Activated naive CD8-positive, alpha-beta T cell treated with anti-CD3 and anti-CD28 coated beads, Interleukin-2, amount 50 U/mL, for 24 hours (primary cell): ENCODE measurements at regions not wholly inside any gene's neighbourhood (a gene's known extent, or its start where the extent isn't known, plus 50 kb on each side); places are given as distances from the start of the nearest gene placed in this dataset.

Source experiments
- ATAC-seq: fragments of 150-1000 bp; cut with Tn5 transposase; one replicate; pipeline ENCODE4 v1.10.0; 2021
- DNase-seq: peaks from one replicate; pipeline ENCODE4 v3.0.0; 2021
- H3K27ac Mint-ChIP-seq: one replicate; pipeline ENCODE4 v1.8.0; 2021; ENCODE audit warnings: mild to moderate bottlenecking, mixed read lengths
- H3K27me3 Mint-ChIP-seq: one replicate; pipeline ENCODE4 v1.8.0; 2021; ENCODE audit warnings: mixed read lengths
- H3K36me3 Mint-ChIP-seq: one replicate; pipeline ENCODE4 v1.8.0; 2021; ENCODE audit warnings: low read depth, mixed read lengths
- H3K4me1 Mint-ChIP-seq: one replicate; pipeline ENCODE4 v1.8.0; 2021; ENCODE audit warnings: mixed read lengths
- H3K4me3 Mint-ChIP-seq: one replicate; pipeline ENCODE4 v1.8.0; 2021; ENCODE audit warnings: mild to moderate bottlenecking, moderate library complexity, mixed read lengths
- H3K9me3 Mint-ChIP-seq: one replicate; pipeline ENCODE4 v1.8.0; 2021; ENCODE audit warnings: mixed read lengths

GRCh38 chr9:129505270-129505902 is 115.5 kb downstream of the C9orf50 start:
- no peak overlapping the region for H3K27ac Mint-ChIP-seq
- peaks cover 13% of the 10 kb centered on the region for H3K4me1 Mint-ChIP-seq
- no peak for ATAC-seq
- peaks cover 8% of the 10 kb centered on the region for H3K36me3 Mint-ChIP-seq
- H3K27me3 Mint-ChIP-seq = no peaks in the 10 kb centered on the region
- H3K9me3 Mint-ChIP-seq = no peaks in the 10 kb centered on the region
- no peak for DNase-seq
- no peak overlapping the region for H3K4me3 Mint-ChIP-seq

- peaks cover 13% of the 10 kb centered on the region for H3K4me1 Mint-ChIP-seq
- no peaks in the 10 kb centered on the region for H3K9me3 Mint-ChIP-seq
- no peak for DNase-seq
- H3K4me3 Mint-ChIP-seq = no peak overlapping the region
- no peak overlapping the region for H3K27ac Mint-ChIP-seq
- ATAC-seq = no peak
- H3K27me3 Mint-ChIP-seq = no peaks in the 10 kb centered on the region
- peaks cover 8% of the 10 kb centered on the region for H3K36me3 Mint-ChIP-seq
These were observed 116.5 kb downstream of the C9orf50 start for GRCh38 chr9:129504404-129504803.

GRCh38 chr9:129501771-129502319 is 119.1 kb downstream of the C9orf50 start:
- Mint-ChIP-seq H3K4me3 (no peak overlapping the region), H3K27me3 (no peaks in the 10 kb centered on the region), H3K4me1 (peaks cover 20% of the 10 kb centered on the region), H3K36me3 (peaks cover 10% of the 10 kb centered on the region), H3K9me3 (no peaks in the 10 kb centered on the region), H3K27ac (no peak overlapping the region)
- ATAC-seq = no peak
- no peak for DNase-seq

GRCh38 chr9:129500863-129501770 is 119.8 kb downstream of the C9orf50 start:
- no peak for DNase-seq
- peaks cover 10% of the 10 kb centered on the region for H3K36me3 Mint-ChIP-seq
- no peak overlapping the region for H3K4me3 Mint-ChIP-seq
- H3K27ac Mint-ChIP-seq = no peak overlapping the region
- no peaks in the 10 kb centered on the region for H3K27me3 Mint-ChIP-seq
- H3K4me1 Mint-ChIP-seq = peaks cover 26% of the 10 kb centered on the region
- no peak for ATAC-seq
- H3K9me3 Mint-ChIP-seq = no peaks in the 10 kb centered on the region

- H3K4me3 Mint-ChIP-seq = no peak overlapping the region
- H3K27ac Mint-ChIP-seq = no peak overlapping the region
- no peaks in the 10 kb centered on the region for H3K9me3 Mint-ChIP-seq
- no peak for DNase-seq
- peaks cover 34% of the 10 kb centered on the region for H3K4me1 Mint-ChIP-seq
- no peak for ATAC-seq
- peaks cover 10% of the 10 kb centered on the region for H3K36me3 Mint-ChIP-seq
- H3K27me3 Mint-ChIP-seq = no peaks in the 10 kb centered on the region
These were observed 120.6 kb downstream of the C9orf50 start for GRCh38 chr9:129500161-129500862.

- peaks cover 4% of the 10 kb centered on the region for H3K36me3 Mint-ChIP-seq
- H3K4me1 Mint-ChIP-seq = peaks cover 32% of the 10 kb centered on the region
These were observed 122.2 kb downstream of the C9orf50 start for GRCh38 chr9:129498451-129499384.

GRCh38 chr9:129497813-129498450 is 123.0 kb downstream of the C9orf50 start:
- H3K36me3 Mint-ChIP-seq = peaks cover 9% of the 10 kb centered on the region
- no peak overlapping the region for H3K27ac Mint-ChIP-seq
- H3K27me3 Mint-ChIP-seq = no peaks in the 10 kb centered on the region
- no peak for ATAC-seq
- H3K4me3 Mint-ChIP-seq = no peak overlapping the region
- H3K9me3 Mint-ChIP-seq = no peaks in the 10 kb centered on the region
- peaks cover 30% of the 10 kb centered on the region for H3K4me1 Mint-ChIP-seq
- no peak for DNase-seq

More at GRCh38 chr9:129498451-129499384, 122.2 kb downstream of the C9orf50 start:
- no peak for DNase-seq
- H3K27ac Mint-ChIP-seq = no peak overlapping the region
- no peak for ATAC-seq
- no peak overlapping the region for H3K4me3 Mint-ChIP-seq
- no peaks in the 10 kb centered on the region for H3K27me3 Mint-ChIP-seq
- H3K9me3 Mint-ChIP-seq = no peaks in the 10 kb centered on the region

GRCh38 chr9:129497005-129497812 is 123.7 kb downstream of the C9orf50 start:
- no peak for DNase-seq
- no peaks in the 10 kb centered on the region for H3K9me3 Mint-ChIP-seq
- no peaks in the 10 kb centered on the region for H3K27me3 Mint-ChIP-seq
- peaks cover 28% of the 10 kb centered on the region for H3K4me1 Mint-ChIP-seq
- ATAC-seq = no peak
- peak overlapping the region; percentile 78 for H3K27ac Mint-ChIP-seq
- peak overlapping the region; percentile 72 for H3K4me3 Mint-ChIP-seq
- peaks cover 7% of the 10 kb centered on the region for H3K36me3 Mint-ChIP-seq

GRCh38 chr9:129496473-129497004 is 124.4 kb downstream of the C9orf50 start:
- peak overlapping the region; percentile 78 for H3K27ac Mint-ChIP-seq
- no peaks in the 10 kb centered on the region for H3K27me3 Mint-ChIP-seq
- peak overlapping the region; percentile 72 for H3K4me3 Mint-ChIP-seq
- peaks cover 12% of the 10 kb centered on the region for H3K36me3 Mint-ChIP-seq
- H3K9me3 Mint-ChIP-seq = no peaks in the 10 kb centered on the region
- peak; percentile 81 for ATAC-seq
- peaks cover 33% of the 10 kb centered on the region for H3K4me1 Mint-ChIP-seq
- DNase-seq = peak; percentile 89

- Mint-ChIP-seq H3K36me3 (peaks cover 15% of the 10 kb centered on the region), H3K27ac (peak overlapping the region; percentile 52), H3K4me1 (peaks cover 38% of the 10 kb centered on the region), H3K27me3 (no peaks in the 10 kb centered on the region), H3K9me3 (no peaks in the 10 kb centered on the region), H3K4me3 (peak overlapping the region; percentile 72)
- DNase-seq (peak; percentile 92), ATAC-seq (peak; percentile 84)
These were observed 125.1 kb downstream of the C9orf50 start for GRCh38 chr9:129495620-129496472.

GRCh38 chr9:129494113-129494789 is 126.7 kb downstream of the C9orf50 start:
- Mint-ChIP-seq H3K27ac (no peak overlapping the region), H3K27me3 (no peaks in the 10 kb centered on the region), H3K36me3 (peaks cover 23% of the 10 kb centered on the region), H3K4me3 (no peak overlapping the region), H3K9me3 (no peaks in the 10 kb centered on the region), H3K4me1 (peaks cover 47% of the 10 kb centered on the region)
- no peak for ATAC-seq
- no peak for DNase-seq
